ENCODE measurements at regions not wholly inside any gene's neighbourhood (a gene's known extent, or its start where the extent isn't known, plus 50 kb on each side); places are given as distances from the start of the nearest gene placed in this dataset.

- no peak for TF ChIP-seq CTCF (conservative IDR thresholded peaks at IDR 0.05; ENCODE audit: low read depth, low read length)
- TF ChIP-seq EZH2phosphoT487 (IDR thresholded peaks at IDR 0.05; ENCODE audit: borderline replicate concordance, low read length): no peak
- no peak for TF ChIP-seq EZH2 (IDR thresholded peaks at IDR 0.05; ENCODE audit: low read length, unreplicated experiment)
These were observed 654.9 kb upstream of the TBL1XR1 start for GRCh38 chr3:177852001-177852807.

Data from PC-3 (cell line).